ENCODE measurements at regions not wholly inside any gene's neighbourhood (a gene's known extent, or its start where the extent isn't known, plus 50 kb on each side); places are given as distances from the start of the nearest gene placed in this dataset.

- TF ChIP-seq POLR2A (IDR thresholded peaks at IDR 0.05) (no peak), EP300 (IDR thresholded peaks at IDR 0.05) (no peak)
These were observed 675.8 kb downstream of the HACE1 start for GRCh38 chr6:104183816-104184435.
